WERI-Rb-1 (cell line): ENCODE measurements at regions not wholly inside any gene's neighbourhood (a gene's known extent, or its start where the extent isn't known, plus 50 kb on each side); places are given as distances from the start of the nearest gene placed in this dataset.

Experiments used
- DNase-seq: peaks from one replicate; pipeline ENCODE4 v3.0.0-alpha.2; 2020
- H3K27ac ChIP-seq: fragments of 250-450 bp; sonication (Bioruptor Pico); 2 replicates; pipeline ENCODE4 v1.5.1; 2020; ENCODE audit warnings: mild to moderate bottlenecking, moderate library complexity
- H3K27me3 ChIP-seq: fragments of 250-450 bp; sonication (Bioruptor Pico); 2 replicates; pipeline ENCODE4 v1.5.1; 2021; ENCODE audit warnings: mild to moderate bottlenecking, low read depth, moderate library complexity; ENCODE audit not compliant: insufficient read depth, severe bottlenecking
- H3K36me3 ChIP-seq: fragments of 250-450 bp; sonication (Bioruptor Pico); 2 replicates; pipeline ENCODE4 v1.5.1; 2020; ENCODE audit warnings: mild to moderate bottlenecking, moderate library complexity
- H3K4me3 ChIP-seq: 2 replicates; pipeline ENCODE4 v1.5.1; 2011; ENCODE audit warnings: low read depth, mild to moderate bottlenecking, control low read depth, low read length
- H3K9me3 ChIP-seq: fragments of 250-450 bp; sonication (Bioruptor Pico); 2 replicates; pipeline ENCODE4 v1.5.1; 2021; ENCODE audit warnings: mild to moderate bottlenecking, moderate library complexity; ENCODE audit not compliant: severe bottlenecking
- CTCF ChIP-seq: IDR thresholded peaks from 2 replicates; pipeline ENCODE4 v1.5.1; 2011; ENCODE audit warnings: low read depth, mild to moderate bottlenecking, control low read depth, inconsistent platforms, low read length

GRCh38 chr20:6362245-6362644, 239.4 kb upstream of the FERMT1 start:
- H3K27me3 ChIP-seq = peaks cover 31% of the 10 kb centered on the region
- DNase-seq = no peak
- H3K4me3 ChIP-seq = no peak overlapping the region
- no peaks in the 10 kb centered on the region for H3K9me3 ChIP-seq
- no peak overlapping the region for H3K27ac ChIP-seq
- TF ChIP-seq CTCF = no peak
- no peaks in the 10 kb centered on the region for H3K36me3 ChIP-seq

GRCh38 chr20:6360766-6361165, 237.9 kb upstream of the FERMT1 start:
- TF ChIP-seq CTCF = no peak
- Histone ChIP-seq H3K27me3 (peaks cover 29% of the 10 kb centered on the region), H3K4me3 (no peak overlapping the region), H3K27ac (no peak overlapping the region), H3K36me3 (no peaks in the 10 kb centered on the region), H3K9me3 (no peaks in the 10 kb centered on the region)
- no peak for DNase-seq

- H3K27ac ChIP-seq = no peak overlapping the region
- peaks cover 37% of the 10 kb centered on the region for H3K27me3 ChIP-seq
- DNase-seq = no peak
- no peaks in the 10 kb centered on the region for H3K36me3 ChIP-seq
- H3K4me3 ChIP-seq = no peak overlapping the region
- TF ChIP-seq CTCF = no peak
- no peaks in the 10 kb centered on the region for H3K9me3 ChIP-seq
Observed at GRCh38 chr20:6355754-6356451, 233.1 kb upstream of the FERMT1 start.

GRCh38 chr20:6348908-6349307, 226.1 kb upstream of the FERMT1 start:
- no peak for TF ChIP-seq CTCF
- no peaks in the 10 kb centered on the region for H3K9me3 ChIP-seq
- no peak overlapping the region for H3K4me3 ChIP-seq
- no peaks in the 10 kb centered on the region for H3K36me3 ChIP-seq
- DNase-seq = no peak
- peaks cover 23% of the 10 kb centered on the region for H3K27me3 ChIP-seq
- no peak overlapping the region for H3K27ac ChIP-seq

- no peak overlapping the region for H3K27ac ChIP-seq
- TF ChIP-seq CTCF = no peak
- no peak overlapping the region for H3K4me3 ChIP-seq
- DNase-seq = no peak
- peaks cover 21% of the 10 kb centered on the region for H3K27me3 ChIP-seq
- no peaks in the 10 kb centered on the region for H3K36me3 ChIP-seq
- no peaks in the 10 kb centered on the region for H3K9me3 ChIP-seq
Observed at GRCh38 chr20:6347916-6348315, 225.1 kb upstream of the FERMT1 start.

GRCh38 chr20:6341491-6341890, 218.7 kb upstream of the FERMT1 start:
- Histone ChIP-seq H3K4me3 (no peak overlapping the region), H3K27me3 (peaks cover 17% of the 10 kb centered on the region), H3K36me3 (no peaks in the 10 kb centered on the region), H3K27ac (no peak overlapping the region), H3K9me3 (no peaks in the 10 kb centered on the region)
- TF ChIP-seq CTCF = no peak
- no peak for DNase-seq
